Kidney (tissue), 13 donors: ENCODE measurements at regions not wholly inside any gene's neighbourhood (a gene's known extent, or its start where the extent isn't known, plus 50 kb on each side); places are given as distances from the start of the nearest gene placed in this dataset.
A peak's percentile ranks its signal among the peaks of the same experiment; 100 is the strongest.

Experiments
- DNase-seq, 5 donors: peaks; one replicate each; pipeline ENCODE4 v3.0.0-alpha.2; 2013 to 2020
- FAIRE-seq: peaks from 2 replicates; lab custom pipeline; 2012; peaks lifted over from hg19 to GRCh38; lab: Jason Lieb, UNC
- H3K27ac ChIP-seq, 2 donors: one replicate each; pipeline ENCODE4 v1.7.0; 2013; ENCODE audit warnings: low read depth in 2 of 2, low read length in 2 of 2, inconsistent platforms in 1 of 2
- H3K27me3 ChIP-seq: one replicate; pipeline ENCODE4 v1.7.1; 2013; ENCODE audit warnings: low read length, inconsistent platforms; ENCODE audit not compliant: control insufficient read depth, insufficient read depth
- H3K36me3 ChIP-seq, 3 donors: one replicate each; pipeline versions ENCODE4 v1.7.0 to v1.7.1; 2013; ENCODE audit warnings: low read length in 3 of 3, control low read depth in 1 of 3, inconsistent platforms in 1 of 3; ENCODE audit not compliant: insufficient read depth in 3 of 3, control insufficient read depth in 2 of 3
- H3K4me1 ChIP-seq, 3 donors: one replicate each; pipeline versions ENCODE4 v1.7.0 to v1.7.1; 2013; ENCODE audit warnings: low read length in 3 of 3, inconsistent platforms in 1 of 3, low read depth in 1 of 3; ENCODE audit not compliant: control insufficient read depth in 2 of 3, insufficient read depth in 2 of 3
- H3K4me3 ChIP-seq, 3 donors: one replicate each; pipeline versions ENCODE4 v1.7.0 to v1.8.1; 2013; ENCODE audit warnings: low read length in 3 of 3, control low read depth in 1 of 3, inconsistent platforms in 1 of 3
- H3K9ac ChIP-seq, 3 donors: one replicate each; pipeline versions ENCODE4 v1.7.0 to v1.7.1; 2013; ENCODE audit warnings: low read length in 3 of 3, control low read depth in 1 of 3, inconsistent platforms in 1 of 3
- H3K9me3 ChIP-seq, 3 donors: one replicate each; pipeline versions ENCODE4 v1.7.0 to v1.7.1; 2013; ENCODE audit warnings: low read length in 3 of 3, control low read depth in 1 of 3, inconsistent platforms in 1 of 3; ENCODE audit not compliant: control insufficient read depth in 2 of 3, insufficient read depth in 1 of 3
- intact Hi-C: fragments of 100-400 bp; cut with DNase I; formaldehyde crosslinking; loops from one replicate; pipeline ENCODE4 v1.11.1; 2022
- TF ChIP-seq, protein P1 (sequence below): IDR thresholded peaks from 3 replicates; pipeline ENCODE4 v1.5.1; 2012; ENCODE audit warnings: mild to moderate bottlenecking, moderate library complexity, borderline replicate concordance; ENCODE audit not compliant: insufficient read depth; ENCODE audit errors: extremely low read depth
- donor health status: control.
- donor health status: control.
- donor health status: control.
- donor health status: control.
- donor health status: control.
- donor health status: DM: yes; HTN: yes; CAD: no.
- donor health status: Normal renal cell carcinoma (clear cell type).

DNA sequence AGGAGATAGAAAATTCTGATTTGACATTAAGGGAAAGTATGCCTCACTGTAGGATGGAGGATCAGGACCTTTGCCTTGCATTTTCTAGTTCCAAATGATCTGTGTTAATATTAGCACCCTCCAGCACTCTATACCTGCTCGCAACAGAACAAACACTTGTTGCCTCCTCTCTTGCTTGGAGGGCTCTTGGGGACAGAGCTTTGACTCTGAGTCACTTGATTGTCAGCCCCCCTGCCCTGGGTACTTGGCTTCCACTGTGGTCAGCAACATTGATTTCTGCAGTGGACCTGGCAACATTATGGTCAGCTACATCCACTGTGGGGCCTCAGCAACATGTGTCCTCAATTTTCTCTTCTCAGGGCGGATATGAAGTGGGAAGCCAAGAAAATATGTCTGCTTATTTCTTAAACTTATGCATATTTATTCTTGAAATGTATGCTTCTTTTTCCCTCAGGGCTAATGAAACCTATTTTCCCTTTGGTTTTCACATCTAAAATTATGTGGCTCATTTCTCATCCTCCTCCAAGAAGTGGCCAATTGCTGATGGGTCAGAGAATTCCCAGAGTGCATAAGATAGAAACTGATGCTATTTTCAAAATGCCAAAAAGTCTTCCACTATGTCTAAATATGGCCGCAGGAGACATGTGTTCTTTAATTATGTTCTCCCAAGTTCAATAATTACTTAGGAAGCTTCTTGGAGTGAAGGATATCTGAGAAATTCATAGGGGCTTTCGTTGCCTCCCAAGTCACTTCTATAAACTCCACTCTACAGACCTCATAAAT is 94.6 kb upstream of the SMIM36 start:
- intact Hi-C loops: no loop called here
- TF ChIP-seq, protein P1, sequence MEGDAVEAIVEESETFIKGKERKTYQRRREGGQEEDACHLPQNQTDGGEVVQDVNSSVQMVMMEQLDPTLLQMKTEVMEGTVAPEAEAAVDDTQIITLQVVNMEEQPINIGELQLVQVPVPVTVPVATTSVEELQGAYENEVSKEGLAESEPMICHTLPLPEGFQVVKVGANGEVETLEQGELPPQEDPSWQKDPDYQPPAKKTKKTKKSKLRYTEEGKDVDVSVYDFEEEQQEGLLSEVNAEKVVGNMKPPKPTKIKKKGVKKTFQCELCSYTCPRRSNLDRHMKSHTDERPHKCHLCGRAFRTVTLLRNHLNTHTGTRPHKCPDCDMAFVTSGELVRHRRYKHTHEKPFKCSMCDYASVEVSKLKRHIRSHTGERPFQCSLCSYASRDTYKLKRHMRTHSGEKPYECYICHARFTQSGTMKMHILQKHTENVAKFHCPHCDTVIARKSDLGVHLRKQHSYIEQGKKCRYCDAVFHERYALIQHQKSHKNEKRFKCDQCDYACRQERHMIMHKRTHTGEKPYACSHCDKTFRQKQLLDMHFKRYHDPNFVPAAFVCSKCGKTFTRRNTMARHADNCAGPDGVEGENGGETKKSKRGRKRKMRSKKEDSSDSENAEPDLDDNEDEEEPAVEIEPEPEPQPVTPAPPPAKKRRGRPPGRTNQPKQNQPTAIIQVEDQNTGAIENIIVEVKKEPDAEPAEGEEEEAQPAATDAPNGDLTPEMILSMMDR: no peak
- Histone ChIP-seq H3K4me1 (peaks cover 0 to 6% (median 0%) of the 10 kb centered on the region in 3 donors), H3K27ac (no peak overlapping the region), H3K27me3 (no peaks in the 10 kb centered on the region), H3K9me3 (no peaks in the 10 kb centered on the region), H3K4me3 (no peak overlapping the region), H3K9ac (no peak overlapping the region), H3K36me3 (no peaks in the 10 kb centered on the region)
- DNase-seq (no peak), FAIRE-seq (no peak)

DNA sequence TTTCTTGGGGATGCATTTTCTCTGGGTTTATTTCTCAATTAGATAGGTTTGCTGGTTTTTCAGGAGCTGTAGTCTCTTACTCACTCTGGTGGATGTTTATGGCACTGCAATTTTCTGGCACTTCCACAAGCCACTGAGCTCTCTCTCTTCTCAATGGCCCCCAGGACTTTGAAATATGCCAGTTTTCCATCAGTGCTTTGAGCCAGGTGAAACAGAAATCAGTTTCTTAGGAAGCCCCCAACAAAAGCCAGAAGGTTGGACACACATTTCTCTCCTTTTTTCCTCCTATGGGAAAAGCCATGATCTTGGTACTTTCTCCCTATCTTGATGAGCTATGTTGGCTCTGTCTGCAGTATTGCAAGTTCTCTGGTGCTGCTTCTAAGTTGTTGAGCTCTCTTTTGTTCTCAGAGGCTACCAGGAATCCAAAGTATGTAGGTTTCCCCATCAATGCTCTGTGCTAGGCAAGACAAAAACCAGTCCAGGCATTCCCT is 90.7 kb upstream of the SMIM36 start:
- no peak for FAIRE-seq
- intact Hi-C loops: no loop called here
- Histone ChIP-seq H3K4me1 (peaks cover 0 to 4% (median 0%) of the 10 kb centered on the region in 3 donors), H3K27ac (no peak overlapping the region), H3K27me3 (no peaks in the 10 kb centered on the region), H3K4me3 (no peak overlapping the region), H3K9me3 (peaks cover 4 to 10% (median 9%) of the 10 kb centered on the region in 3 donors), H3K9ac (no peak overlapping the region), H3K36me3 (no peaks in the 10 kb centered on the region)
- no peak for DNase-seq
- TF ChIP-seq, protein P1: peak; percentile 61

DNA sequence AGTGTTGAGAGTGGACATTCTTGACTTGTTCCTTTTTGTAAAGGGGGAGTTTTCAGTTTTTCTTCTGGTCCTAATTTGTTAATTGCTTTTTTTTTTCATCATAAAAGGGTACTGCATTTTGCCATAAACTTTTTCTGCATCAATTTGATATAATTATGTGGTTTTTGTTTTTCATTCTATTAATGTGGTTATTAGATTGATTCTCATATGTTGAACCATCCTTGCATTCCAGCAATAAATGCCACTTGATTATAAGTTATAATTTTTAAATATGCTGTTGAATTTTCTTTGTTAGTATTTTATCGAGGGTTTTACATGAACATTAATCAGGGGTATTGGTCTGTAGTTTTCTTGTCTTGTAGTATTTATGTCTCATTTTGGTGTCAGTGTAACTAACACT is 87.2 kb upstream of the SMIM36 start:
- Histone ChIP-seq H3K27me3 (no peaks in the 10 kb centered on the region), H3K36me3 (no peaks in the 10 kb centered on the region), H3K4me1 (no peaks in the 10 kb centered on the region), H3K9ac (no peak overlapping the region), H3K27ac (no peak overlapping the region), H3K9me3 (peaks cover 4 to 13% (median 9%) of the 10 kb centered on the region in 3 donors), H3K4me3 (no peak overlapping the region)
- TF ChIP-seq, protein P1: no peak
- DNase-seq: no peak
- FAIRE-seq: no peak
- intact Hi-C loops: no loop called here
